Frontal cortex (tissue), 3 donors: ENCODE measurements at regions not wholly inside any gene's neighbourhood (a gene's known extent, or its start where the extent isn't known, plus 50 kb on each side); places are given as distances from the start of the nearest gene placed in this dataset.
"Not testable (repeated sequence)": the region's sequence is repeated elsewhere in the genome, so short reads cannot be mapped to it uniquely, and the experiment has no call there.

ENCODE experiments used
- DNase-seq, 2 donors: peaks; one replicate each; pipeline ENCODE4 v3.0.0; 2012; ENCODE audit warnings: low spot score in 2 of 2
- FAIRE-seq: peaks from 2 replicates; lab custom pipeline; 2012; peaks lifted over from hg19 to GRCh38; lab: Jason Lieb, UNC
- donor health status: control.
- donor health status: control.
- donor health status: control.

GRCh38 chr4:147138171-147138570 lies 192.5 kb upstream of the TTC29 start:
- FAIRE-seq (no peak), DNase-seq (no peak)

- no peak for DNase-seq
- FAIRE-seq, result no peak
Observed at GRCh38 chr4:147139455-147140198, 194.0 kb upstream of the TTC29 start.

GRCh38 chr4:147151763-147152162 lies 206.1 kb upstream of the TTC29 start:
- DNase-seq (no peak), FAIRE-seq (no peak)

GRCh38 chr4:147157860-147158701 lies 212.4 kb upstream of the TTC29 start:
- no peak for FAIRE-seq
- DNase-seq, result peak in 1 of 2 donors; percentile 17

GRCh38 chr4:147160908-147161513 lies 215.3 kb upstream of the TTC29 start:
- FAIRE-seq (no peak), DNase-seq (peak; percentile 34 to 36)

DNA sequence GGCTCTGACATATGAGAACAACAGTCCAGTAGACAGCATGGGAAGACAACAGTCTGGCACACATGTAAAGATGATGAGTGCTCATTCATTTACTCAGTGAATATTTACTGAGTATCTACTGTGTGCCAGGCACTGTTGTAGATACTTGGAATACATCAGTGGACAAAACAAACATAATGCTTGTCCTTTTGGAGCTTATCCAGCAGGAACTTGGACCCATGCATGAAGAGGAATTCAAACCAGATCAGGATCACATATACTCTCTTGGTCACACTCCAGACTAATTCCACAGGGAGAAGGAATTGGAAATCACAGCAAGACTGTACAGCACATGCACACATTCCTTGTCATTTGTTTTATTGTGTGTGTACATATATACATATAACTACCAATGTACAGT lies 217.6 kb upstream of the TTC29 start:
- DNase-seq (no peak), FAIRE-seq (no peak)

- not testable (repeated sequence) for DNase-seq, FAIRE-seq
Observed at GRCh38 chr4:147168200-147168599, 222.5 kb upstream of the TTC29 start.

GRCh38 chr4:147173322-147173721 lies 227.7 kb upstream of the TTC29 start:
- FAIRE-seq, result no peak
- no peak for DNase-seq

DNA sequence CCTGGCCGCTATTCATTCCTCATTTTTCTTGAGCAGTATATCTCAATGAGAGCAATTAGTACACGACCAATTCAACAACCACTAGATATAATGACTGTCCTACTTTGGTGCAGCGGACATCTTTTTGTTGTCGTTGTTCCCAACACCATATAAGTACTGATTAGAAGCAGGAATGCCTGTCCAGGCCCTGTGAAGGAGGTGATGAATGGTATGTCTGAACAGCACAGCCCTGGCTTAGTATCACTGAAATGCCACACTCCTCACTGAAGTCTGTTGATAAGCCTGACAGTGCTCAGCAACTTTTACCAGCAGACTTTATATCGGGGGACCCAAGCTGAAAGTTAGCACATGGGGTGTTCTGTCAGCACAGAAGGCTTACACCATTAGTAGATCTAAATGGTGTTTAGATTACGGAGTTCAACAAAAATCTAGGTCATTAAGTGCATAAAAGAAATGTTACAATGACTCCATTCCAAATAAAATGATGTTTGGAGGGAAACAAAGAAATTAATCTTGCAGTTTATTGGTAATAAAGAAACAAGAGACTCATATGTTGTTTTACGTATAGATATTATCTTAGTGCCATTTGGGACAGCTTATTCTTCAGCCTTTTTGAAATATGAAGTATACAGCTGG lies 228.3 kb upstream of the TTC29 start:
- FAIRE-seq (no peak), DNase-seq (no peak)

DNA sequence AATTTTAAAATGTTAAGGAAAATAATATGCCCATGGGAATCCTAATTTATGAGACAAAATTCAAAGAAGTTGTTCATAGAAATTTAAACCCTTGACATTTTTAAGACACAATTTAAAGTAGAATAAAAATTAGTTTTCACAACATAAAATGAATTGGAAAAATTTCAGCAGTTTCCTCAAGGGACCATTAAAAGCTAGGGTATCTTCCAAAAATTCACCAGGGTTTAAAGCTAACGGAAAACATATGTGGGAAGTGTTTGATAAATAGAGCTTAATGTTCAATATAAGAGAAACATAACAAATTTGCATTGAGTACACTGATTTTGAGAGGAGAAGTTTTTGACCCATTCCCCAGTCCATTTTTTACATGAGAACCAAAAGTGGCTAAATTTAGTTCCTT lies 228.9 kb upstream of the TTC29 start:
- FAIRE-seq (peak; percentile 70), DNase-seq (no peak)

DNA sequence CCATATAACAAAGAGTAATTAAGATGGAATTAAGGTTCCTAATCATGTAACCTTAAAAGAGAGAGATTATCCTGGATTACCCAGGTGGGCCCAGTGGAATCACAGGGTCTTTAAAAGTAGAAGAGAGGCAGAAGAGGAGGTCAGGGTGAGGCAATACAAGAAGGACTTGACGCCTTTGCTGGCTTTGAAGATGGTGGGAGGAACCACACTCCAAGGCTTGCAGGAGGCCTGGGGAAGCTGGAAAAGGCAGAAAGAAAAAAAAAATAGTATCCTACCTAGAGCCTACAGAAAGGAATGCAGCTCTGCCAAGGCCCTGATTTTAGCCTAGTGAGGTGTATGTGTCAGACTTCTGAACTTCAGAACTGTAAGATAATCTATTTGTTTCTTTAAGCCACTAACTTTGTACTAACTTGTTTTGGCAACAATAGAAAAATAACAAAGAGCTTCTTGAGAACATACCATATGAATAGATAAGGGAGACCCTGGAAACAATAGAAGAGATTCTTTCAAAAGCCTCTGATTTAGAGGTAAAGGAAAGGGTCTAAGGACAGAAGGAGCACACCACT lies 229.9 kb upstream of the TTC29 start:
- no peak for DNase-seq
- FAIRE-seq, result no peak

- FAIRE-seq (no peak), DNase-seq (no peak)
Observed at GRCh38 chr4:147182041-147182440, 236.4 kb upstream of the TTC29 start.

GRCh38 chr4:147192679-147193078 lies 247.0 kb upstream of the TTC29 start:
- FAIRE-seq, result no peak
- no peak for DNase-seq

DNA sequence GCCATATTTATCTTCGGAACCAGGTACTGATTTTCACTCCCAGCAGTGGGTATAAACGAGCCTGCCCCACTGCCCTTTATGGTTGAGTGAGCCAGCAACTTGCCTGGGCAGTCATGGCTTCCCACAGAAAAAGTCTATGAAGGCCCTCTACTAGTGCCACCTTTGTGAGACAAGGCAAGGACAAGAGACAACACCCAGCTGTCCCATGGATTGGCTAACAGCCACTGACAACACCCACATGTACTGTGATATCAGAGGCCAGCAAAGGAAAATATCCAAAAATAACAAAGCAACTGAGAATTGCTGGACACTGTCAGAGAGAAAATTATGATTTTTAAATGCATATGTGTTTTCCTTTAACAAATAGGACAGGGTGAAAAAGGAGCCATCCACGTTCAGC lies 248.4 kb upstream of the TTC29 start:
- no peak for FAIRE-seq
- DNase-seq, result no peak

DNA sequence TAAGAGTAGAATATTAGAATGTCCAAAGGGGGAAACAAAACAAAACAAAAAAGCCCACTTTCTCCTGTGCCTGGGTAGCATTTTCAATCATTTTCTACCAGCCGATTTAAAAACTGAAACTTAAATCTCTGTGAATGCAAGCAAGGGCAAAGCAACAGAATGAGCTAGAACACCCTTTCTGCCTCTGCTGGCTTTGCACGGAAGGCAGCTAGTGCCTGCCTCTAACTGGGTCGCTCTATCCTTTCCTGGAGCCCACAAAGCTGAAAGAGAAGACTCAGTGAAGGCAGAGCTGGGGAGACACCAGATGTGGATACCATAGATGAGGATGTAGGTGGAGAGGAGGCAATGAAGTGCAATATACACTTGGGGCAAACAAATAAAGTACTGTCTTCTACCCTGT lies 248.9 kb upstream of the TTC29 start:
- FAIRE-seq (no peak), DNase-seq (no peak)

DNA sequence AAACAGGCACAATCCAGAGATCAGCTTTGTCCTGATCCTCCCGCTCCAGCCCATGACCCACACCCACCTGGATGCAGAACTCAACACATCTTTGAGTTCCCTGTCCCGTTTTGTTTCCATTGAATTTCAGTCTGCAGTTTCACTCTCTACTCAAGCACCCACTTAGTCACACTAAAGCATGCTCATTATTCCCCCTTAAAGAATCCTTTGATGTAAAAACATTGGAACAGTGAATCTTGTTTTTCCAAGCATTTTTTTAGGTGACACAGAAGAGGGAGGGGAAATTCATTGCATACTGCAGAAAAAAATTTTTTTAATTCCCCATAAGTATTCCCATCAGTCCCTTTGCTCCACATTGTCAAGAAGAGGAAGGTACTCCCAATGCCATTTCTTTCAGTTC lies 249.7 kb upstream of the TTC29 start:
- no peak for FAIRE-seq
- no peak for DNase-seq

GRCh38 chr4:147198411-147199051 lies 252.9 kb upstream of the TTC29 start:
- no peak for DNase-seq

DNA sequence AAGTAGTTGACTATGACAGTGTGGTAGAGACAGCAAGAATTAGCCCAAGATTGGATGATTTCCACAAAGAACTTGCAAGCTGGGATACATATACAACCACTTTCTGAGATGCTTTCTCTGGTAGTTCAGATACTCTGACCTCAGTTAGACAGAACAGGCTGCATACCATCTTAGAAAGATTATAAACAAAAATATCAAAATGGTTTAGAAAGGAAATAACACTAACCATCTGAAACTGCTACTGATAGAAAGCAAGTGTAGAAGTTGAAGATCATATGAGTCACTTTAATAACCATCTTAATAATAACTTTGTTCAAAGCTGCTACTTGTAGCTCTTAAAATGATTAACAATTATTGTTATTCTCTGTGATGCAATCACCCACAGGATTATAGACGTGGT lies 255.4 kb upstream of the TTC29 start:
- DNase-seq, result no peak
- FAIRE-seq, result no peak

More at GRCh38 chr4:147198411-147199051, 252.9 kb upstream of the TTC29 start:
- no peak for FAIRE-seq

- no peak for DNase-seq
- no peak for FAIRE-seq
Observed at GRCh38 chr4:147206807-147207206, 261.1 kb upstream of the TTC29 start.

GRCh38 chr4:147207911-147208310 lies 262.2 kb upstream of the TTC29 start:
- no peak for DNase-seq
- no peak for FAIRE-seq
